Adrenal gland (tissue), 9 donors: ENCODE measurements at regions not wholly inside any gene's neighbourhood (a gene's known extent, or its start where the extent isn't known, plus 50 kb on each side); places are given as distances from the start of the nearest gene placed in this dataset.

Experiments
- DNase-seq, 7 donors: peaks; one replicate each; pipeline ENCODE4 v3.0.0-alpha.2; 2019 to 2020
- H3K27ac ChIP-seq, 5 donors: fragments of 200-600 bp; sonication (generic) in 4 of 5; 1 replicate in 3 of 5; 2 replicates in 2 of 5; pipeline versions ENCODE4 v1.5.1 to v1.8.0; 2016 to 2020; ENCODE audit warnings: mild to moderate bottlenecking in 1 of 5
- H3K27me3 ChIP-seq: fragments of 200-600 bp; 2 replicates; pipeline ENCODE4 v1.8.0; 2021
- H3K36me3 ChIP-seq, 2 donors: fragments of 200-600 bp; replicated peaks in 1 of 2; 1 replicate in 1 of 2; 2 replicates in 1 of 2; pipeline versions ENCODE4 v1.5.1 to v1.8.0; 2018 to 2022
- H3K4me1 ChIP-seq, 2 donors: fragments of 200-600 bp; replicated peaks in 1 of 2; 1 replicate in 1 of 2; 2 replicates in 1 of 2; pipeline versions ENCODE4 v1.5.1 to v1.8.0; 2018 to 2021
- H3K4me3 ChIP-seq, 4 donors: fragments of 200-600 bp; sonication (generic) in 3 of 4; one replicate each; pipeline ENCODE4 v1.5.1; 2016 to 2018
- H3K9me3 ChIP-seq, 3 donors: fragments of 200-600 bp; sonication (generic) in 1 of 3; replicated peaks in 1 of 3; 1 replicate in 2 of 3; 2 replicates in 1 of 3; pipeline versions ENCODE4 v1.5.1 to v1.8.0; 2016 to 2021
- POLR2A ChIP-seq, 2 donors: fragments of 450-650 bp; IDR thresholded peaks; one replicate each; pipeline ENCODE4 v1.6.1; 2017; ENCODE audit warnings: antibody characterized with exemption in 2 of 2, mild to moderate bottlenecking in 2 of 2, moderate library complexity in 1 of 2
- WGBS, 4 donors: extraction: QIAGEN DNeasy Blood & Tissue Kit in 2 of 4; methylation state at CpG; one replicate each; pipeline versions ENCODE4 v1.1.5 to v1.1.7; 2013 to 2017; 5-methylcytosine and 5-hydroxymethylcytosine counted together
- intact Hi-C, 2 donors: fragments of 100-400 bp; cut with DNase I; formaldehyde crosslinking; loops; one replicate each; pipeline versions ENCODE4 v1.14.1 to v1.15.0; 2022 to 2023
- TF ChIP-seq, protein P1 (sequence below), 6 experiments: fragments of 450-650 bp in 4 of 6; fragments of 200-600 bp in 2 of 6; sonication (generic) in 1 of 6; IDR thresholded peaks; 1 replicate in 5 of 6; 2 replicates in 1 of 6; pipeline versions ENCODE4 v1.5.1 to v1.8.0; 2016 to 2021; ENCODE audit warnings: antibody characterized with exemption in 6 of 6, mild to moderate bottlenecking in 2 of 6, moderate library complexity in 1 of 6
- donor health status: healthy with polysubstance abuse.
- donor health status: Bipolar disorder and iron deficiency.
- donor health status: DM: yes; HTN: yes; CAD: no.
- donor health status: DM: no; HTN: no; CAD: no.
- donor health status: DM: no; HTN: no; CAD: no.

DNA sequence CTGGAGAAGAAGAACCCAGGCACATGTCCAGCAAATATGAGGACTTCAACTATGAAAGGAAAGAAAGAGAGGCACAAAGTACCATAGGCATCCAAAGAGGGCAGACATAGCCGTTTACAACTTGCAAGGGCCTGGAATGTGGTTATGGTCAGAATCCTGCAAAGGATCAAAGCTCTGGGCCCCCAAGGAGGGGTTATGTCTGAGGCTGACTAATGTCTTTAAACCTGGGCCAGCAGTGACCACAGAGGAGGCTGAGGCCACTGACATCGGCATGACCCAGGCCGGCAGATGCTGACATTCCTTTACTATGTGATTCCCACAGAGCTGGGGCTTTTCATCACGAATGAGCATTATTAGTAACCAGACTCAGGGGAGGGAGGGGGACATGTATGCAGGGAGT is 861.1 kb downstream of the DHX35 start:
- H3K9me3 ChIP-seq, result no peaks in the 10 kb centered on the region
- TF ChIP-seq, protein P1, sequence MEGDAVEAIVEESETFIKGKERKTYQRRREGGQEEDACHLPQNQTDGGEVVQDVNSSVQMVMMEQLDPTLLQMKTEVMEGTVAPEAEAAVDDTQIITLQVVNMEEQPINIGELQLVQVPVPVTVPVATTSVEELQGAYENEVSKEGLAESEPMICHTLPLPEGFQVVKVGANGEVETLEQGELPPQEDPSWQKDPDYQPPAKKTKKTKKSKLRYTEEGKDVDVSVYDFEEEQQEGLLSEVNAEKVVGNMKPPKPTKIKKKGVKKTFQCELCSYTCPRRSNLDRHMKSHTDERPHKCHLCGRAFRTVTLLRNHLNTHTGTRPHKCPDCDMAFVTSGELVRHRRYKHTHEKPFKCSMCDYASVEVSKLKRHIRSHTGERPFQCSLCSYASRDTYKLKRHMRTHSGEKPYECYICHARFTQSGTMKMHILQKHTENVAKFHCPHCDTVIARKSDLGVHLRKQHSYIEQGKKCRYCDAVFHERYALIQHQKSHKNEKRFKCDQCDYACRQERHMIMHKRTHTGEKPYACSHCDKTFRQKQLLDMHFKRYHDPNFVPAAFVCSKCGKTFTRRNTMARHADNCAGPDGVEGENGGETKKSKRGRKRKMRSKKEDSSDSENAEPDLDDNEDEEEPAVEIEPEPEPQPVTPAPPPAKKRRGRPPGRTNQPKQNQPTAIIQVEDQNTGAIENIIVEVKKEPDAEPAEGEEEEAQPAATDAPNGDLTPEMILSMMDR (IDR thresholded peaks at IDR 0.05), result no peak
- TF ChIP-seq POLR2A (IDR thresholded peaks at IDR 0.05), result no peak
- H3K27ac ChIP-seq, result no peak overlapping the region
- DNase-seq, result peak in 3 of 7 donors; percentile 18 to 24 (median 23)
- 60 to 76% (median 71%) methylated on average over 4 of the region's 4 CpGs for WGBS, 4 donors
- no peaks in the 10 kb centered on the region for H3K36me3 ChIP-seq
- peaks cover 5 to 10% of the 10 kb centered on the region in 2 donors for H3K4me1 ChIP-seq
- intact Hi-C loops, result no loop called here
- H3K27me3 ChIP-seq, result no peaks in the 10 kb centered on the region
- H3K4me3 ChIP-seq, result no peak overlapping the region

DNA sequence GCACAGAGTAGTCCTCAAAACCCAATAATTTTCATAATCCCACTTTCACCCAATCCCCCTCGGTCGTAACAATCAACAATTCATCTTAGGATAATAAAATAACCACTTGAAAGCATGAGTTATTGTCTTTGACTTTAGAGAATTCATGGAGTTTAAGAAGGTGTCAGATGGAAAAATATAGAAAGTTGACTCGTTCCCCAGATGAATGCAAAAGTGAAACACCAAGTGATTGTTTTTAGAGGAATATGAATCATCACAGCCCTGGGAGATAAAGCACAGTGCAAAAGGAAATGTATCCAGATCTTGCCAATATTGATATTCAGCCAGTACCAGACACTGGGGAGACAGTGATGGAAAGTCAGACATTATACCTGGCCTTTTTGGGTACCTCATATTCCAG is 860.5 kb downstream of the DHX35 start:
- peaks cover 5 to 10% of the 10 kb centered on the region in 2 donors for H3K4me1 ChIP-seq
- 47 to 60% (median 55%) methylated on average over 3 of the region's 3 CpGs for WGBS, 4 donors
- no peak for TF ChIP-seq POLR2A (IDR thresholded peaks at IDR 0.05)
- TF ChIP-seq, protein P1 (IDR thresholded peaks at IDR 0.05), result no peak
- no peaks in the 10 kb centered on the region for H3K36me3 ChIP-seq
- no peak overlapping the region for H3K4me3 ChIP-seq
- H3K27me3 ChIP-seq, result no peaks in the 10 kb centered on the region
- no peak overlapping the region for H3K27ac ChIP-seq
- peak in 1 of 7 donors; percentile 5 for DNase-seq
- intact Hi-C loops, result no loop called here
- H3K9me3 ChIP-seq, result no peaks in the 10 kb centered on the region

DNA sequence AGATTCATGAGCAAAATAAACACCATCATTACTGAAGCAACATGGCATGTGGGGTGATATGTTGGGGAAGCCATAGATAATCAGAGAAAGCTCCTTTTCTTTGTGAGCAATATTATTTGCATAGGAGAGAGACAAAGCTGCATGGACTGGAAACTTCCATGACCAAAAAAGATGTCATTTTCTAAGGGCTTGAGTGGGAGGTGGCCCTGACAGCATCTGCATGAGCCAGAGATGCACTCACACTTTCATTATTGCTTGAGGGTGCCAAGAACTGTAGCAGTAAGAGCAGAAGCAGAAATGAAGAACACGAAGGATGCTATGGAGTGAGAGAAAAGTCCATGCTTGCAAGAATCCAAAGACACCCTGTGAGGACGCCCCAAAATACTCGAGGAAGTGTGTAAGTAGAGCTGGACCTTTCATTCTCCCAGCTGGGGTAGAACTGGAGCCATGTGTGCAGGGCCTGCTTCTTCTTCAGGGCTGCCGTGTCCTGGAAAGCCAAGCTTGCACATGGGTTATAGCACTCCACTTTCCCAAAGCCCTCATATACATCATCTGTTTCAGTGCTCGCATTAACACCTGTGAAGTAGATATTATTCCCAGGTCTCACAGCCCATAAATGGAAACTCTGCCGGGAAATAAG is 851.2 kb downstream of the DHX35 start:
- H3K36me3 ChIP-seq, result no peaks in the 10 kb centered on the region
- H3K9me3 ChIP-seq, result no peaks in the 10 kb centered on the region
- intact Hi-C loops, result no loop called here
- WGBS, 4 donors, result 88 to 93% (median 91%) methylated on average over 6 of the region's 6 CpGs
- peaks cover 0 to 5% of the 10 kb centered on the region in 2 donors for H3K4me1 ChIP-seq
- no peaks in the 10 kb centered on the region for H3K27me3 ChIP-seq
- no peak for DNase-seq
- no peak for TF ChIP-seq POLR2A (IDR thresholded peaks at IDR 0.05)
- TF ChIP-seq, protein P1 (IDR thresholded peaks at IDR 0.05), result no peak
- H3K4me3 ChIP-seq, result no peak overlapping the region
- H3K27ac ChIP-seq, result no peak overlapping the region

DNA sequence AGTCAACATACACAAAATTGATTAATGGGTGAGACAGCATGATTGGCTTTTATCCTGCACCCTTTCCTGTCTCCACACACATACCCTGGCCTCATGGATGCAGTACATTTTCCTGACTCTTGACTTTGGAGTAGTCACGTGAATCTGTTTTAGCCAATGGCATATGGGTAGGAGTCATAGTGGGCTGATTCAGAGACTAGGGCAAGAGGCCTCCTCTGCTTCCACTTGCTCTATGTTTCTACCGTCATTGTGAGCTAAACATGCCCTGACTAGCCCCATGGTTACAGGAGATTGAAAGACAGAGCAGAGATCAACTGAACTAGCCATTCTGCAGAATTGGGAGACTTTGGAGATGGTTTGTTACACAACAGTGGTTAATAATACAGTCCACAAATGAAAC is 850.0 kb downstream of the DHX35 start:
- TF ChIP-seq POLR2A (IDR thresholded peaks at IDR 0.05), result no peak
- TF ChIP-seq, protein P1 (IDR thresholded peaks at IDR 0.05), result no peak
- no peak for DNase-seq
- peaks cover 0 to 5% of the 10 kb centered on the region in 2 donors for H3K4me1 ChIP-seq
- intact Hi-C loops, result no loop called here
- no peak overlapping the region for H3K27ac ChIP-seq
- H3K36me3 ChIP-seq, result no peaks in the 10 kb centered on the region
- no peak overlapping the region for H3K4me3 ChIP-seq
- H3K9me3 ChIP-seq, result no peaks in the 10 kb centered on the region
- H3K27me3 ChIP-seq, result no peaks in the 10 kb centered on the region
- whole genome bisulfite sequencing, 4 donors, result 80 to 97% (median 91%) methylated on average over 2 of the region's 2 CpGs
